HCT116 (cell line): ENCODE measurements at regions not wholly inside any gene's neighbourhood (a gene's known extent, or its start where the extent isn't known, plus 50 kb on each side); places are given as distances from the start of the nearest gene placed in this dataset.
A peak's percentile ranks its signal among the peaks of the same experiment; 100 is the strongest.

Experiments
- ATAC-seq: fragments of 200-7000 bp; cut with Tn5 transposase; 2 replicates; pipeline ENCODE4 v1.9.1; 2020; ENCODE audit warnings: mild to moderate bottlenecking, moderate library complexity
- BruUV-seq: library from RNA; stranded (reverse); fragments of 400-500 nt; replicated peaks from 2 replicates; lab custom pipeline; 2021; lab: Mats Ljungman, UMichigan
- CTCF ChIA-PET: fragments of 300-600 bp; sonication (Branson Sonifier 250); formaldehyde crosslinking; loops from one replicate; lab custom pipeline; 2021; ENCODE audit warnings: antibody characterized with exemption; lab: Charles Lee
- POLR2A ChIA-PET: fragments of 300-600, 350-600 bp; sonication (Branson Sonifier 250); formaldehyde crosslinking; loops from one replicate; lab custom pipeline; 2021; ENCODE audit warnings: antibody characterized with exemption; lab: Charles Lee
- RAD21 ChIA-PET, 2 experiments: fragments of 300-600 bp; sonication (Branson Sonifier 250); formaldehyde crosslinking; loops; one replicate each; lab custom pipeline; 2023; ENCODE audit warnings: low total read pairs in 2 of 2; ENCODE audit not compliant: uncharacterized antibody in 2 of 2, unreplicated experiment in 2 of 2, low non-redundant PET in 1 of 2; lab: Charles Lee
- DNase-seq: peaks from one replicate; pipeline ENCODE4 v3.0.0-alpha.2; 2010; ENCODE audit warnings: low read depth, low spot score
- H2AFZ ChIP-seq: fragments of 200-600 bp; shearing (Covaris generic), sonication (generic); 2 replicates; pipeline ENCODE4 v1.6.1; 2017; ENCODE audit warnings: low read depth, mixed run types, mixed read lengths, antibody characterized with exemption, low read length; ENCODE audit not compliant: poor library complexity, severe bottlenecking
- H3K27ac ChIP-seq: 2 replicates; pipeline ENCODE4 v1.5.1; 2012; ENCODE audit warnings: low read depth, low read length
- H3K27me3 ChIP-seq: fragments of 200-600 bp; sonication (generic); 2 replicates; pipeline ENCODE4 v1.6.1; 2016; ENCODE audit warnings: mixed run types, low read length, mixed read lengths; ENCODE audit not compliant: insufficient read depth
- H3K36me3 ChIP-seq, 2 experiments: fragments of 200-500 bp in 1 of 2; fragments of 200-600 bp in 1 of 2; sonication (Bioruptor generic) in 1 of 2; sonication (generic) in 1 of 2; 2 replicates each; pipeline versions ENCODE4 v1.5.1 to v1.6.1; 2014 to 2016; ENCODE audit warnings: low read length in 2 of 2, inconsistent platforms in 1 of 2, mixed read lengths in 1 of 2, mixed run types in 1 of 2; ENCODE audit not compliant: insufficient read depth in 2 of 2, control insufficient read depth in 1 of 2
- H3K4me1 ChIP-seq, 2 experiments: fragments of 200-600 bp in 1 of 2; sonication (generic) in 1 of 2; 2 replicates each; pipeline versions ENCODE4 v1.5.1 to v1.6.1; 2012 to 2017; ENCODE audit warnings: low read length in 2 of 2, inconsistent platforms in 1 of 2, mild to moderate bottlenecking in 1 of 2, mixed read lengths in 1 of 2, mixed run types in 1 of 2, moderate library complexity in 1 of 2; ENCODE audit not compliant: insufficient read depth in 2 of 2, control insufficient read depth in 1 of 2
- H3K4me2 ChIP-seq: fragments of 200-600 bp; sonication (generic); 2 replicates; pipeline ENCODE4 v1.6.1; 2017; ENCODE audit warnings: mixed run types, low read length, mixed read lengths
- H3K4me3 ChIP-seq, 2 experiments: fragments of 200-600 bp in 1 of 2; sonication (generic) in 1 of 2; replicated peaks in 1 of 2; 2 replicates each; pipeline ENCODE4 v1.5.1; 2011 to 2016; ENCODE audit warnings: low read length in 2 of 2, control low read depth in 1 of 2, low read depth in 1 of 2, mild to moderate bottlenecking in 1 of 2, mixed read lengths in 1 of 2, mixed run types in 1 of 2
- H3K79me2 ChIP-seq: fragments of 200-600 bp; sonication (generic); 2 replicates; pipeline ENCODE4 v1.6.1; 2017; ENCODE audit warnings: mild to moderate bottlenecking, mixed run types, low read length, moderate library complexity, mixed read lengths; ENCODE audit not compliant: insufficient read depth
- H3K9ac ChIP-seq: fragments of 200-600 bp; sonication (generic); 2 replicates; pipeline ENCODE4 v1.6.1; 2016; ENCODE audit warnings: low read length, mixed read lengths
- H3K9me2 ChIP-seq: fragments of 200-600 bp; sonication (generic), shearing (Covaris generic); 2 replicates; pipeline ENCODE4 v1.6.1; 2017; ENCODE audit warnings: mixed run types, mild to moderate bottlenecking, moderate library complexity; ENCODE audit not compliant: insufficient read depth
- H3K9me3 ChIP-seq, 2 experiments: fragments of 200-500 bp in 1 of 2; fragments of 200-600 bp in 1 of 2; sonication (Bioruptor generic) in 1 of 2; sonication (generic) in 1 of 2; 2 replicates each; pipeline ENCODE4 v1.6.1; 2014 to 2017; ENCODE audit warnings: low read length in 2 of 2, mixed read lengths in 2 of 2, inconsistent platforms in 1 of 2, low read depth in 1 of 2, mild to moderate bottlenecking in 1 of 2, mixed run types in 1 of 2, moderate library complexity in 1 of 2; ENCODE audit not compliant: control insufficient read depth in 1 of 2, insufficient read depth in 1 of 2
- H4K20me1 ChIP-seq: fragments of 200-600 bp; sonication (generic), shearing (Covaris generic); 2 replicates; pipeline ENCODE4 v1.6.1; 2017; ENCODE audit warnings: mixed run types, mild to moderate bottlenecking, moderate library complexity; ENCODE audit not compliant: insufficient read depth
- ATF3 ChIP-seq: IDR thresholded peaks from 2 replicates; pipeline ENCODE4 v1.6.1; 2012
- CTCF ChIP-seq, 3 experiments: fragments of 200-600 bp in 1 of 3; sonication (generic) in 1 of 3; IDR thresholded peaks in 2 of 3; conservative IDR thresholded peaks in 1 of 3; 2 replicates each; pipeline ENCODE4 v1.5.1; 2012 to 2017; ENCODE audit warnings: low read depth in 2 of 3, low read length in 2 of 3, antibody characterized with exemption in 1 of 3, borderline replicate concordance in 1 of 3, control low read depth in 1 of 3, mild to moderate bottlenecking in 1 of 3, mixed read lengths in 1 of 3, mixed run types in 1 of 3, moderate library complexity in 1 of 3; ENCODE audit not compliant: insufficient read depth in 1 of 3
- ELF1 ChIP-seq: IDR thresholded peaks from 2 replicates; pipeline ENCODE4 v1.6.1; 2012; ENCODE audit warnings: low read depth, borderline replicate concordance
- MAX ChIP-seq: IDR thresholded peaks from 2 replicates; pipeline ENCODE4 v1.6.1; 2012
- POLR2A ChIP-seq: IDR thresholded peaks from 2 replicates; pipeline ENCODE4 v1.7.0; 2011; ENCODE audit warnings: borderline replicate concordance; ENCODE audit not compliant: insufficient read depth, insufficient read length; ENCODE audit errors: extremely low read depth
- POLR2AphosphoS5 ChIP-seq: IDR thresholded peaks from 2 replicates; pipeline ENCODE4 v1.6.1; 2011; ENCODE audit warnings: mild to moderate bottlenecking, low read depth, low read length, moderate library complexity
- REST ChIP-seq: IDR thresholded peaks from 2 replicates; pipeline ENCODE4 v1.6.1; 2012; ENCODE audit warnings: low read depth
- SP1 ChIP-seq: IDR thresholded peaks from 2 replicates; pipeline ENCODE4 v1.6.1; 2012; ENCODE audit warnings: low read depth
- YY1 ChIP-seq: IDR thresholded peaks from 2 replicates; pipeline ENCODE4 v1.6.1; 2011; ENCODE audit warnings: low read length, low read depth, moderate library complexity, mild to moderate bottlenecking; ENCODE audit not compliant: insufficient replicate concordance; ENCODE audit errors: extremely low read depth
- ZBTB33 ChIP-seq: IDR thresholded peaks from 2 replicates; pipeline ENCODE4 v1.6.1; 2011; ENCODE audit warnings: mild to moderate bottlenecking, low read length, moderate library complexity; ENCODE audit not compliant: insufficient replicate concordance; ENCODE audit errors: extremely low read depth
- ZFX ChIP-seq: fragments of 450-650 bp; IDR thresholded peaks from 2 replicates; pipeline ENCODE4 v1.6.1; 2017
- intact Hi-C: fragments of 100-400 bp; cut with micrococcal nuclease; formaldehyde crosslinking; loops from 2 replicates; pipeline ENCODE4 v1.10.0; 2022

- RAD21 ChIA-PET = no interaction called here
- no peak overlapping the region for H3K4me2 ChIP-seq
- ATAC-seq (no peak), DNase-seq (no peak)
- no peak overlapping the region for H3K27ac ChIP-seq
- H3K27me3 ChIP-seq = no peaks in the 10 kb centered on the region
- H4K20me1 ChIP-seq = no peaks in the 10 kb centered on the region
- POLR2A ChIA-PET = no interaction called here
- H3K79me2 ChIP-seq = no peaks in the 10 kb centered on the region
- H3K36me3 ChIP-seq = no peaks in the 10 kb centered on the region
- intact Hi-C loops = no loop called here
- no TSS peak for BruUV-seq
- no peaks in the 10 kb centered on the region for H3K9me3 ChIP-seq
- H3K4me1 ChIP-seq = no peaks in the 10 kb centered on the region
- no peaks in the 10 kb centered on the region for H3K9me2 ChIP-seq
- H3K4me3 ChIP-seq = no peak overlapping the region
- H2AFZ ChIP-seq = peak overlapping the region; percentile 21
- TF ChIP-seq POLR2AphosphoS5 (no peak), ATF3 (no peak), ZFX (no peak), YY1 (no peak), MAX (no peak), SP1 (no peak)
- H3K9ac ChIP-seq = no peak overlapping the region
- CTCF ChIA-PET = no interaction called here
Observed at GRCh38 chr15:95812491-95812890, 518.0 kb upstream of the NR2F2 start.

GRCh38 chr15:95814908-95815307 lies 515.6 kb upstream of the NR2F2 start:
- TF ChIP-seq REST = no peak
- no peak for TF ChIP-seq CTCF (IDR thresholded peaks at IDR 0.05 in 2 of 3, conservative IDR thresholded peaks at IDR 0.05 in 1 of 3; ENCODE audit: borderline replicate concordance in 1 of 3, insufficient read depth in 1 of 3, low read depth in 2 of 3, low read length in 2 of 3)
- no peak for TF ChIP-seq ELF1
- no peak for TF ChIP-seq ZBTB33
- no peak for TF ChIP-seq POLR2A
- Histone ChIP-seq H3K4me3 (no peak overlapping the region), H2AFZ (no peak overlapping the region), H3K79me2 (no peaks in the 10 kb centered on the region), H3K9me2 (no peaks in the 10 kb centered on the region), H3K4me1 (no peaks in the 10 kb centered on the region), H3K36me3 (no peaks in the 10 kb centered on the region), H3K9ac (no peak overlapping the region), H3K9me3 (no peaks in the 10 kb centered on the region), H3K27me3 (no peaks in the 10 kb centered on the region), H4K20me1 (no peaks in the 10 kb centered on the region), H3K27ac (no peak overlapping the region), H3K4me2 (no peak overlapping the region)
- no peak for DNase-seq
- CTCF ChIA-PET = no interaction called here
- no peak for ATAC-seq
- intact Hi-C loops = no loop called here
- RAD21 ChIA-PET = no interaction called here
- POLR2A ChIA-PET = no interaction called here
- BruUV-seq = no TSS peak
